ENCODE measurements at regions not wholly inside any gene's neighbourhood (a gene's known extent, or its start where the extent isn't known, plus 50 kb on each side); places are given as distances from the start of the nearest gene placed in this dataset.

GRCh38 chr4:75135068-75135825 is 202.3 kb downstream of the PARM1 start:
- Histone ChIP-seq H3K27ac (no peak overlapping the region), H3K4me3 (no peak overlapping the region)

GRCh38 chr4:75126870-75127269 is 194.0 kb downstream of the PARM1 start:
- Histone ChIP-seq H3K27ac (peak overlapping the region in 3 of 21 experiments; percentile 30 to 51 (median 41)), H3K4me3 (peak overlapping the region in 3 of 7 experiments; percentile 4 to 30 (median 20))

- H3K4me3 ChIP-seq = no peak overlapping the region
These were observed 193.1 kb downstream of the PARM1 start for GRCh38 chr4:75126058-75126457.

DNA sequence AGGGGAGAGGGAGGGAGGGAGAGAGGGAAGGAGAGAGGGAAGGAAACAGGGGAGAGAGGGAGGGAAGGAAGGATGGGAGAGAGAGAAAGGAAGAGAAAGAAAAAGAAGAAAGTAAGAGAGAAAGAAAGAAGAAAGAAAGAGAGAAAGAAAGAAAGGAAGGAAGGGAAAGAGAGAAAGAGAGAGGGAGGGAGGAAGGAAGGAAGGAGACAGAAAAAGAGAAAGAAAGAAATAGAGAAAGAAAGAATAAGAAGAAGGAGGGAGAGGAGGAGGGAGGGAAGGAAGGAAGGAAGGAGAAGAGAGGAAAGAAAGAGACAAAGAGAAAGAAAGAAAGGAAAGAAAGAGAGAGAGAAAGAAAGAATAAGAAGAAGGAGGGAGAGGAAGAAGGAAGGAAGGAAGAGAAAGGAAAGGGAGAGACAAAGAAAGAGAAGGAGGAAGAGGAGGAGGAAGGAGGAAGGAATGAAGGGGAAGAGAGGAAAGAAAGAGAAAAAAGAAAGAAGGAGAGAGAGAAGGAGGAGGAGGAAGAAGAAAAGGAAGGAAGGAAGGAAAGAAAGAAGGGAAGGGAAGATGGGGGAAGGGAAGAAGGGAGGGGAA is 189.6 kb downstream of the PARM1 start:
- no peak overlapping the region for H3K27ac ChIP-seq

More at GRCh38 chr4:75126058-75126457, 193.1 kb downstream of the PARM1 start:
- peak overlapping the region in 2 of 21 experiments; percentile 30 to 51 for H3K27ac ChIP-seq

DNA sequence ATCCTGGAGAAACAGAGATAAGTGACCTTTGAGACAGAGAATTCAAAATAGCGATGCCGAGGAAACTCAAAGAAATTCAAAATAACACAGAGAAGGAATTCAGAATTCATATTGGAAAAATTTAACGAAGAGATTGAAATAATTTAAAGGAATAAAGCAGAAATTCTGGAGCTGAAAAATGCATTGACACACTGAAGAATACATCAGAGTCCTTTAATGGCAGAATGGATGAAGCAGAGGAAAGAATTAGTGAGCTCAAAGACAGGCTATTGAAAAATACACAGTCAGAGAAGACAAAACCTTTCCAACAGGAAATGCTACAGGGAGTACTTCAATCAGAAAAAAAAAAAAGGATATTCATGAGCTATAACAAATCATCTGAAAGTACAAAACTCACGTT is 185.8 kb downstream of the PARM1 start:
- H3K4me3 ChIP-seq = no peak overlapping the region

More for the DNA sequence above, 189.6 kb downstream of the PARM1 start:
- no peak overlapping the region for H3K4me3 ChIP-seq

DNA sequence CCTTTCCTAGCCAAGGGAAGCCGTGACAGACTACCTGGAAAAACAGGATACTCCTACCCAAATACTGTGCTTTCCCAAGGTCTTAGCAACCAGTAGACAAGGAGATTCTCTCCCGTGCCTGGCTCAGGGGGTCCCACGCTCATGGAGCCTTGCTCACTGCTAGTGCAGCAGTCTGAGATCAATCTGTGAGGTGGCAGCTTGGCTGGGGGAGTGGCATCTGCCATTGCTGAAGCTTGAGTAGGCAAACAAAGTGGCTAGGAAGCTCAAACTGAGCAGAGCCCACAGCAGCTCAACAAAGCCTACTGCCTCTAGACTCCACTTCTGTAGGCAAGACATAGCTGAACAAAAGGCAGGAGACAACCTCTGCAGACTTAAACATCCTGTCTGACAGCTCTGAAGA is 177.1 kb downstream of the PARM1 start:
- H3K27ac ChIP-seq = no peak overlapping the region
- no peak overlapping the region for H3K4me3 ChIP-seq

More for the DNA sequence above, 185.8 kb downstream of the PARM1 start:
- H3K27ac ChIP-seq = no peak overlapping the region

- H3K4me3 ChIP-seq = no peak overlapping the region
- H3K27ac ChIP-seq = no peak overlapping the region
These were observed 175.1 kb downstream of the PARM1 start for GRCh38 chr4:75107755-75108612.

GRCh38 chr4:75102787-75103085 is 169.8 kb downstream of the PARM1 start:
- no peak overlapping the region for H3K4me3 ChIP-seq
- H3K27ac ChIP-seq = no peak overlapping the region

- no peak overlapping the region for H3K27ac ChIP-seq
- no peak overlapping the region for H3K4me3 ChIP-seq
These were observed 169.2 kb downstream of the PARM1 start for GRCh38 chr4:75101906-75102786.

Measured in skin epidermis (tissue), 12 donors.